ENCODE measurements at regions not wholly inside any gene's neighbourhood (a gene's known extent, or its start where the extent isn't known, plus 50 kb on each side); places are given as distances from the start of the nearest gene placed in this dataset.
"Not testable (repeated sequence)": the region's sequence is repeated elsewhere in the genome, so short reads cannot be mapped to it uniquely, and the experiment has no call there.

- Histone ChIP-seq H3K4me1 (ENCODE audit: insufficient read depth, low read length, poor library complexity, severe bottlenecking) (peaks cover 10% of the 10 kb centered on the region), H3K9me3 (ENCODE audit: low read depth, low read length, poor library complexity, severe bottlenecking) (no peaks in the 10 kb centered on the region), H3K27me3 (replicated peaks; ENCODE audit: insufficient read depth, low read depth, low read length, poor library complexity) (no peaks in the 10 kb centered on the region), H3K36me3 (ENCODE audit: insufficient read depth, low read length, poor library complexity, severe bottlenecking) (no peaks in the 10 kb centered on the region), H3K27ac (ENCODE audit: low read depth, low read length, poor library complexity, severe bottlenecking) (no peak overlapping the region), H3K4me3 (ENCODE audit: low read depth, low read length, poor library complexity, severe bottlenecking) (no peak overlapping the region)
- no TSS peak for BruUV-seq (replicated peaks)
- CTCF ChIA-PET = no interaction called here
- no peak for TF ChIP-seq EZH2 (IDR thresholded peaks at IDR 0.05; ENCODE audit: borderline replicate concordance, low read depth, low read length, poor library complexity, severe bottlenecking)
- no peak for TF ChIP-seq CTCF (conservative IDR thresholded peaks at IDR 0.05; ENCODE audit: low read depth, low read length)
- intact Hi-C loops (cut with micrococcal nuclease; ENCODE audit: unreplicated experiment) = loop anchor here (10.0 kb wide), 2 partner anchors 168 to 288 kb away; no protein-coding TSS in a partner anchor
- POLR2A ChIA-PET (ENCODE audit: low non-redundant PET) = no interaction called here
- DNase-seq (ENCODE audit: low spot score) = no peak
Observed at GRCh38 chr7:67912437-67912836, 915.8 kb downstream of the TYW1 start.

- H3K27me3 ChIP-seq (replicated peaks; ENCODE audit: insufficient read depth, low read depth, low read length, poor library complexity) = no peaks in the 10 kb centered on the region
- H3K4me3 ChIP-seq (ENCODE audit: low read depth, low read length, poor library complexity, severe bottlenecking) = no peak overlapping the region
- no peak for DNase-seq (ENCODE audit: low spot score)
- H3K36me3 ChIP-seq (ENCODE audit: insufficient read depth, low read length, poor library complexity, severe bottlenecking) = no peaks in the 10 kb centered on the region
- TF ChIP-seq CTCF (conservative IDR thresholded peaks at IDR 0.05; ENCODE audit: low read depth, low read length) (no peak), EZH2 (IDR thresholded peaks at IDR 0.05; ENCODE audit: borderline replicate concordance, low read depth, low read length, poor library complexity, severe bottlenecking) (no peak)
- H3K27ac ChIP-seq (ENCODE audit: low read depth, low read length, poor library complexity, severe bottlenecking) = no peak overlapping the region
- BruUV-seq (replicated peaks) = no TSS peak
- CTCF ChIA-PET = no interaction called here
- H3K9me3 ChIP-seq (ENCODE audit: low read depth, low read length, poor library complexity, severe bottlenecking) = no peaks in the 10 kb centered on the region
- intact Hi-C loops (cut with micrococcal nuclease; ENCODE audit: unreplicated experiment) = loop anchor here (10.0 kb wide), 2 partner anchors 169 to 289 kb away; no protein-coding TSS in a partner anchor
- H3K4me1 ChIP-seq (ENCODE audit: insufficient read depth, low read length, poor library complexity, severe bottlenecking) = peaks cover 12% of the 10 kb centered on the region
- POLR2A ChIA-PET (ENCODE audit: low non-redundant PET) = no interaction called here
Observed at GRCh38 chr7:67913604-67914003, 917.0 kb downstream of the TYW1 start.

- POLR2A ChIA-PET (ENCODE audit: low non-redundant PET); H3K27ac ChIP-seq (ENCODE audit: low read depth, low read length, poor library complexity, severe bottlenecking); H3K27me3 ChIP-seq (replicated peaks; ENCODE audit: insufficient read depth, low read depth, low read length, poor library complexity); CTCF ChIA-PET; DNase-seq (ENCODE audit: low spot score); H3K4me3 ChIP-seq (ENCODE audit: low read depth, low read length, poor library complexity, severe bottlenecking); BruUV-seq (replicated peaks); H3K36me3 ChIP-seq (ENCODE audit: insufficient read depth, low read length, poor library complexity, severe bottlenecking); H3K9me3 ChIP-seq (ENCODE audit: low read depth, low read length, poor library complexity, severe bottlenecking): not testable (repeated sequence)
- H3K4me1 ChIP-seq (ENCODE audit: insufficient read depth, low read length, poor library complexity, severe bottlenecking) = peaks cover 14% of the 10 kb centered on the region
- intact Hi-C loops (cut with micrococcal nuclease; ENCODE audit: unreplicated experiment) = loop anchor here (5.0 to 10.0 kb wide), 3 partner anchors 171 to 761 kb away; no protein-coding TSS in a partner anchor
Observed at GRCh38 chr7:67916111-67916510, 919.5 kb downstream of the TYW1 start.

All from A673 (cell line).